Astrocyte of the cerebellum (primary cell): ENCODE measurements at regions not wholly inside any gene's neighbourhood (a gene's known extent, or its start where the extent isn't known, plus 50 kb on each side); places are given as distances from the start of the nearest gene placed in this dataset.

ENCODE experiments used
- DNase-seq: peaks from one replicate; pipeline ENCODE4 v3.0.0-alpha.2; 2011; ENCODE audit warnings: low read depth
- H3K4me3 ChIP-seq: 2 replicates; pipeline ENCODE4 v1.5.1; 2011; ENCODE audit warnings: mild to moderate bottlenecking, low read depth, low read length, moderate library complexity
- CTCF ChIP-seq: IDR thresholded peaks from 2 replicates; pipeline ENCODE4 v1.5.1; 2012; ENCODE audit warnings: low read length, low read depth, moderate library complexity, mild to moderate bottlenecking; ENCODE audit errors: missing control alignments
- in situ Hi-C: cut with HindIII; loops from 2 replicates; pipeline ENCODE4 v1.10.0; 2017; ENCODE audit warnings: low sequenced_read_pairs

GRCh38 chr3:182233405-182233804 lies 521.7 kb downstream of the SOX2 start:
- H3K4me3 ChIP-seq = no peak overlapping the region
- TF ChIP-seq CTCF = no peak
- DNase-seq = no peak
- in situ Hi-C loops = no loop called here

DNA sequence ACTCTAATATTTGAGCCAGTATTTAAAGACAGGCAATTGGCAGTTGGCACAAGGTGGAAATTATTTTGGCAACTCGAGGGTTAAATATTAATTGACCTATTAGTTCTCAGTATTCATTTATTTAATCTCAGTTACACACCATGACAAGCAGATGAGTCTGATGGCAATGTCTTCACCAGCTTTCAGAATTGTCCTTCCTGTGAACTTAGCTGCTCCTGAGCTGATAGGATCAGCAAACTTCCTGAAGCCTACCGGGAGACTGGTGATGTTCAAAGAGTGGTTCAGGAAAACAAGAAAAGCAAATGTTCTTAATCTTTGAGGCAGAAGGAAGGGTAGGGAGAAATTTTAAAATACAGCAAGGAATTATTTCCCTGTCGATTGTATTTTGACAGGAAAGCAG lies 522.2 kb downstream of the SOX2 start:
- DNase-seq = no peak
- in situ Hi-C loops = no loop called here
- no peak for TF ChIP-seq CTCF
- no peak overlapping the region for H3K4me3 ChIP-seq

DNA sequence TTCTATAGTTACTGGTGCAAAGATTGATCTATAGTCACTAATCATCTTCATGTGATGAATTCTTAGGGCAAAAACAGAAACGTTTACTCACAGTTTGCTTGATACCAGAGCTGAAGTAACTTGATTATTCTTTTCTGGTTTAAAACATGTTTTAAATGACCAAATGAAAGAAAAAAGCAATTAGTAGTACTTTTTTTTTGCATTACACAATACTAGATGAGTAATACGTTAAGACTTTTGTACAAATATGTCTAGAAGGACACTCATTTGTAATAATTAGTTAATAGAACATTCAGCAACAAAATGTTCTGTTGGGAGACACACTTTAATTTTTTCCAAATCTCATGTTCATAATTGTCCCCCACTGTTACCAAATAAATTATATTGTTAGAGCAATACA lies 523.2 kb downstream of the SOX2 start:
- no peak for TF ChIP-seq CTCF
- in situ Hi-C loops = loop anchor here (5.0 kb wide), 1 partner anchor 108 kb away; no protein-coding TSS in a partner anchor
- no peak for DNase-seq
- H3K4me3 ChIP-seq = no peak overlapping the region

DNA sequence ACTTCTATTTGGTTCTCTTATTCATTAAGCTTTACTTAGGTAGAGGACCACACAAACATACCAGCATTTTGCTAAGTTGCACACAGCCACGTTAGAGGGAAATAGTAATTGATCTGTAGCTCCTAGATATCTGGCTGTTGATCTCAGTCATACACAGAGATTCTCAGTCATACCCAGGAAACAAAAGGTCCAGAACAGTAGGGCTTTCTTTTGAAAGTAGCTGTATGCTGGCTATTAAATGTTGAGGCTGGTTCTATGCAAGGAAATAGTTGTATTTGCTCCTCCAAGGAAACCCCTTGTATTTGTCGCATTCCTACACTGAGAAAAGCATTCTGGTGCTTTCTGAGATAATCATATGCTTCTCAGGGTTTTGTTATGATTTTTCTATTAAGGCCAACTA lies 523.8 kb downstream of the SOX2 start:
- H3K4me3 ChIP-seq = no peak overlapping the region
- no peak for TF ChIP-seq CTCF
- no peak for DNase-seq
- in situ Hi-C loops = loop anchor here (5.0 kb wide), 1 partner anchor 108 kb away; no protein-coding TSS in a partner anchor

- no peak overlapping the region for H3K4me3 ChIP-seq
- peak; percentile 37 for DNase-seq
- in situ Hi-C loops = loop anchor here (5.0 kb wide), 1 partner anchor 111 kb away; no protein-coding TSS in a partner anchor
- TF ChIP-seq CTCF = no peak
Measured at GRCh38 chr3:182238126-182238525, 526.4 kb downstream of the SOX2 start.

- TF ChIP-seq CTCF = peak; percentile 32
- no peak overlapping the region for H3K4me3 ChIP-seq
- DNase-seq = peak; percentile 15
- in situ Hi-C loops = loop anchor here (5.0 kb wide), 1 partner anchor 112 kb away; no protein-coding TSS in a partner anchor
Measured at GRCh38 chr3:182239316-182239715, 527.6 kb downstream of the SOX2 start.

DNA sequence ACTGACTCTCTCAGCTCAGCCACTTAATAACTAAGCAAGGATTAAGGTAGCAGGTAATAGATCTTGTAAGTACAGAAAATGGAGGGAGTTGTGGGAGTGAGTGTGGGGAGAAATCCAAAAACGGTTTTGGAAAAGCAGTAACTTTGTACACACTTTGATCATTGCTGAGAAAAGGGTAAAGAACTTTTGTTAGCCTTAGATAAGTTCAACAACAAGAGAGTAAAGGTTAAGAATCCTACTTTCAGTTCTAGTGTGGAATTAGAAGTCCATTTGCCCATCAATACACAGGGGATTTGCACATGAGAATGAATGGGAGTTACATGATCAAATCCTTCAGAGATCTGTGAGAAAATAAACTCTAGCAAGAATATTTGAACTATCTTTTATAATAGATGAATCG lies 528.7 kb downstream of the SOX2 start:
- in situ Hi-C loops = no loop called here
- DNase-seq = no peak
- no peak for TF ChIP-seq CTCF
- H3K4me3 ChIP-seq = no peak overlapping the region
